Activated T-helper 17 cell treated with anti-CD3 and anti-CD28 coated beads, Interleukin-2, amount 50 U/mL, for 72 hours (primary cell): ENCODE measurements at regions not wholly inside any gene's neighbourhood (a gene's known extent, or its start where the extent isn't known, plus 50 kb on each side); places are given as distances from the start of the nearest gene placed in this dataset.

ENCODE experiments used
- ATAC-seq: fragments of 150-1000 bp; cut with Tn5 transposase; replicated peaks from 2 replicates; pipeline ENCODE4 v1.10.0; 2021; ENCODE audit warnings: mild to moderate bottlenecking, moderate library complexity
- H3K27ac Mint-ChIP-seq: one replicate; pipeline ENCODE4 v1.8.0; 2022; ENCODE audit warnings: mixed read lengths
- H3K27me3 Mint-ChIP-seq: one replicate; pipeline ENCODE4 v1.8.0; 2022; ENCODE audit warnings: mixed read lengths
- H3K36me3 Mint-ChIP-seq: one replicate; pipeline ENCODE4 v1.8.0; 2022; ENCODE audit warnings: low read depth, mild to moderate bottlenecking, mixed read lengths
- H3K4me1 Mint-ChIP-seq: one replicate; pipeline ENCODE4 v1.8.0; 2022; ENCODE audit warnings: mixed read lengths
- H3K4me3 Mint-ChIP-seq: one replicate; pipeline ENCODE4 v1.8.0; 2022; ENCODE audit warnings: mild to moderate bottlenecking, mixed read lengths
- H3K9me3 Mint-ChIP-seq: one replicate; pipeline ENCODE4 v1.8.0; 2022; ENCODE audit warnings: mixed read lengths

DNA sequence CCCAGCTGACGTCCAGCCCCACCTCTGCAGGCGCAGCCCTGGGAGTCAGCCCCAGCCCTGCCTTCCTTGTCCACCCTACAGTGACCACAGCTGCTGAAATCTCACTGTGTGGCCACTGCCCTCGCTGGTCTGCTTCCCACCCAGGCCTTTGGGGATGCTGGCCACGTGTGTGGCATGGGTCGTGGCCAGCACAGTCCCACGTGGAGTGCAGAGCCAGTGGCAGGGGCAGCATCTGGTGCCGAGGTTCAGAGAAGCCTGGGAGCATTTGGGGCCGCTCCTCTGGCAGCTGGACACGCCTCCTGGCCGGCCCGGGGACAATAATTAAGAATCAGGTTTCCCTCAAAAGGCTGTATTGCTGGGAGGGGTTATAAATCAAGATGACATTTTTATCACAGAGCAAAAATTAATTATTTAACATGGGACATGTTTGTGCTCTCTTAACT, 92.1 kb downstream of the HMX1 start:
- Mint-ChIP-seq H3K4me3 (no peak overlapping the region), H3K27me3 (no peaks in the 10 kb centered on the region), H3K27ac (no peak overlapping the region), H3K36me3 (no peaks in the 10 kb centered on the region), H3K4me1 (no peaks in the 10 kb centered on the region), H3K9me3 (no peaks in the 10 kb centered on the region)
- no peak for ATAC-seq

DNA sequence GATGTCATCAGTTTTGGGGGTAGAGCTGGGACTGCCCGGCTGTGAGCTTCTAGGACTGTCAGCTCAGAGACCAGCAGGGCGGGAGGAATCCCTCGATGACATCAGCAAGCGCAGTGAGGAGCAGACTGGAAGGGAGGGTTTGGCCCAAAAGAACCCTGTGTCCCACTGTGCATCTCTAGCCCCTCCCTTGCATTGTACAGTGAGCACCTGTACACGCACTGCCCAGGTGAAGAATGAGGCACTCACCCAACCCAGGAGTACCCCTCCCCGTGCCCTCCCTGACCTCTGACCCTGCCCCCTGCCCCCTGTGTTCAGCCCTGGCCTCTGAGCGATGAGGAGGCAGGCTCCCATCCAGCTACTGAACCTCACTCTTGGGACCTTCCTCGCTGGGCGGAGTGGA, 92.9 kb downstream of the HMX1 start:
- H3K27ac Mint-ChIP-seq: no peak overlapping the region
- H3K4me1 Mint-ChIP-seq: no peaks in the 10 kb centered on the region
- H3K27me3 Mint-ChIP-seq: no peaks in the 10 kb centered on the region
- H3K36me3 Mint-ChIP-seq: no peaks in the 10 kb centered on the region
- H3K9me3 Mint-ChIP-seq: no peaks in the 10 kb centered on the region
- no peak for ATAC-seq
- H3K4me3 Mint-ChIP-seq: no peak overlapping the region

DNA sequence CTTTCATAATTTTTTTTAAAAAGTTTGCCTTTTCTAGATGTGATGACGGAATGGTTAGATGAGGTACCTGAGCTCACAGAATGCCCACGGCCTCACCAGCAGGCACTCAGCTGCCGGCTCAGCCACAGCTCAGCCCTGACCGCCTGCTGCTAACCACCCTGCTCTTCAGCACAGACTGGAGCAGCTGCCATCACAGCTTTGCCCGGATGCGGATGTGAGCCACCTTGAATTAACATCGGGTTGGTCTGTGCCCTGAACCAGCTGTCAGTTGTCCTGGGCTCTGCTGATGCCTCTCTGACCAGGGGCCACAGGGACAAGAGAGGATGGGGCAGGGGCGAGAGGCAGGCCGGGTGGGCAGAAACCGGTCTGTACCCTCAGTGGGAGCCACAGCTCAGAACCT, 93.3 kb downstream of the HMX1 start:
- Mint-ChIP-seq H3K27ac (no peak overlapping the region), H3K36me3 (no peaks in the 10 kb centered on the region), H3K4me1 (no peaks in the 10 kb centered on the region), H3K27me3 (no peaks in the 10 kb centered on the region), H3K4me3 (no peak overlapping the region), H3K9me3 (no peaks in the 10 kb centered on the region)
- ATAC-seq: no peak

DNA sequence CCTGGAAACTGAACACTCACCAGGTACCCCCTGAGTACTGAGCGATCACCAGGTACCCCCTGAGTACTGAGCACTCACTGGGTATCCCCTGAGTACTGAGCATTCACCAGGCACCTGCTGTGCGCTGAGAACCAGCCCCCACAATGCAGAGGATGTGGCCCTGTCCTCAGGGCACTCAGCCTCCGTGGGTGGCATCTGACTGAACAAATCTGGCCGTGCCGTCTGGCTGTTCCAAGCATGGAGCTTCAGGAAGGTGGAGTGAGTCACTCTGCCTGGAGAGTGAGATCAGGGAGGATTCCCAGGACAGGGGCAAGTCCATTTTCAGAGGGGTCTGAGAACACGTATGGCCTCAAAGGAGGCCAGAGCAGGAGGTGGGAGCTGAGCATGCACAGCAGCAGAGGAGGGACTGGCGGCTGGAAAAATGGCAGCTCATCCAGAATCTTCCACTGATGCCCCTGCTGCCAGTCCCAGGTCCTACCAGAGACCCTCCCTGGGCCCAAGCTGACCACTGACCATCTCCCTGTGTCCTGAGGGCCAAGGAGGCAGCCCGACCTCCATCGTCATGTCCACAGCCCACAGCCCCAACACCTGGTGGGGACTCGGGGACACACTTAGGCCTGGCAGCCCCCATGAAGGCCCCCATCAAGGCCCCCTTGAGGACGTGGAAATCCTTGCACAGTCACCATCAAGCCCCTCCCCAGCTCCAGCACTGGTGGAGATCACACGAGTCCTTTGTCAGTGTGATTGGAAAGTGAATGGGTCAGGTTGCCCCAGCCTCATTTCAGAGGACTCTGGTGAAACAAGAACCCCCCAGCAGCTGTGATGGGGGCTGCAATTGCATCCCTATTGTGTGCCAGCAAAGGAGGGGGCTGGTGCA, 94.1 kb downstream of the HMX1 start:
- no peaks in the 10 kb centered on the region for H3K27me3 Mint-ChIP-seq
- no peaks in the 10 kb centered on the region for H3K36me3 Mint-ChIP-seq
- no peak overlapping the region for H3K27ac Mint-ChIP-seq
- H3K9me3 Mint-ChIP-seq: no peaks in the 10 kb centered on the region
- no peak overlapping the region for H3K4me3 Mint-ChIP-seq
- no peaks in the 10 kb centered on the region for H3K4me1 Mint-ChIP-seq
- no peak for ATAC-seq

DNA sequence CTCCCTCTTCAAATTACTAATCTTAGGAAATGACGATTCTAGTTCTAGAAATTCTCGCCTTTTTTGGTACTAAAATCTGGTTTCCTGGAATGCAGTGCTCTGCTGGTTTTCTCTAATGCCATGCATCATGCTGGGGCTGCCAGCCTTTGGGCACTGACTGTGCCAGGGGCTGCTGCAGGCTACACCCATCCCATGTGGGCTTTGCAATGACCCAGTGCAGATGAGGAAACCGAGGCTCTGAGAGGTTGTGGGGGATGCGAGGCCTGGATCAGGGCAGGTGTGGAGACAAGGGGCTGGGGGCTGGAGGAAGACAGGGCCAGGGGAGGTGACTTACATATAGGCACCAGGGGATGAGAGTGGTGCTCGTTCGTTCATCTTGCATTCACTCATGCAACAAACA, 95.3 kb downstream of the HMX1 start:
- Mint-ChIP-seq H3K4me3 (no peak overlapping the region), H3K9me3 (no peaks in the 10 kb centered on the region), H3K27ac (no peak overlapping the region), H3K36me3 (no peaks in the 10 kb centered on the region), H3K4me1 (no peaks in the 10 kb centered on the region), H3K27me3 (no peaks in the 10 kb centered on the region)
- no peak for ATAC-seq

- Mint-ChIP-seq H3K27me3 (no peaks in the 10 kb centered on the region), H3K27ac (no peak overlapping the region), H3K4me1 (no peaks in the 10 kb centered on the region), H3K9me3 (no peaks in the 10 kb centered on the region), H3K36me3 (no peaks in the 10 kb centered on the region), H3K4me3 (no peak overlapping the region)
- ATAC-seq: no peak
These were observed 95.8 kb downstream of the HMX1 start for GRCh38 chr4:8775751-8776355.

DNA sequence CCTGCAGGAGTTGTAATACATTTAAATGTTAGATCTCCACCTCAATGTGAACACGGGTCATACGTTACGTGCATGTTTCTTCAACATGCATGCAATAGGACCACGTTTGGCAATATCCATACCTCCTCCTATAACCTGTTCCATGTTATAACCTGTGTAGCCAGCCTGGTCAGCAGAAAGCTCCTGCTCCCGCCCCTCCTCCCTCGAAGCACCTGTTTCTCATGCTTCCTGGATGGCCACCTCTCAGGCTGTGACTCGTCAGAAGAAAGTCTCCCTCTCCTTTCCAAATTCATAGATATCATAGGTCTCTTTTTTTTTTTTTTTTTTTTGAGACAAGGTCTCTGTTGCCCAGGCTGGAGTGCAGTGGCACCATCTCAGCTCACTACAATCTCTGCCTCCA, 96.5 kb downstream of the HMX1 start:
- no peak for ATAC-seq
- no peaks in the 10 kb centered on the region for H3K4me1 Mint-ChIP-seq
- H3K27me3 Mint-ChIP-seq: no peaks in the 10 kb centered on the region
- H3K9me3 Mint-ChIP-seq: no peaks in the 10 kb centered on the region
- H3K4me3 Mint-ChIP-seq: no peak overlapping the region
- no peak overlapping the region for H3K27ac Mint-ChIP-seq
- H3K36me3 Mint-ChIP-seq: no peaks in the 10 kb centered on the region

- no peak overlapping the region for H3K4me3 Mint-ChIP-seq
- no peaks in the 10 kb centered on the region for H3K36me3 Mint-ChIP-seq
- H3K27ac Mint-ChIP-seq: no peak overlapping the region
- H3K4me1 Mint-ChIP-seq: no peaks in the 10 kb centered on the region
- no peak for ATAC-seq
- H3K9me3 Mint-ChIP-seq: no peaks in the 10 kb centered on the region
- H3K27me3 Mint-ChIP-seq: no peaks in the 10 kb centered on the region
These were observed 97.6 kb downstream of the HMX1 start for GRCh38 chr4:8774071-8774470.

DNA sequence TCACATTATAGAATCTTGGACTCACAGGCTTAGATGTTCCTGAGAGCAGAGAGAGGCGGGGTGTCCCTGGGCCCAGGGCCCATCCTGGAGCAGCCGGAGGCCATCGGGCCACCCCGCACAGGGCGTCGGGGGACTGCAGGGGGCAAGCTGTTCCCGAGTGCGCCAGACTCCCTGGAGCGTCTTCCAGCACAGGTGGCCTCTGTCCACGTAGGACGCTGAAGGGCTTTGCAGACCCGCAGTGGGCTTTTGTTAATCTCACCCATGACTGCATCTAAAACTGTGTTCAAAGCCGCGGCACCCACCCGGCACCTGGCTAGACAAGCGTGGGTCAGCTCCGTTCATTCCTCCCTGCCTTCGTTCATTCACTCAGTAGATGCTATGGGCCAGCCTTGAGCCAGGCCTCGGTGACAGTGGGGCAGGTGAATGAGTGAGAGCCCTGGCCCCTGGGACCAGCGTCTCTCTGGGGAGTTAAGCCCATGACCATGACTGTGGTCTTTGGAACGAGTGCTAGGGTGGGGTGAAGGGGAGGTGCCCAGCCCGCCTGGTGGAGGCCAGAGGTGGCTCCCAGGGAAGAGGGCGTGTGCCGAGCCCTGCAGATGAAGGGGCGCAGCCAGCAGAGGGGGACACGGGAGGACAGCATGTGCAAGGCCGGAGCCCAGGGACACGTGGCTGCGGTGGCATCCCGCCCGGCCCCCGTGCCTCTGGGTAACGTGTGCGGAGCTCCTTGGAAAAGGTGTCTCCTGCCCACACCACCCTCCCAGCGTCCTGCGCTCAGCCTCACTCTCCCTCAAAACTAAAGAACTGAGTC, 98.3 kb downstream of the HMX1 start:
- no peaks in the 10 kb centered on the region for H3K4me1 Mint-ChIP-seq
- no peaks in the 10 kb centered on the region for H3K27me3 Mint-ChIP-seq
- H3K36me3 Mint-ChIP-seq: no peaks in the 10 kb centered on the region
- no peaks in the 10 kb centered on the region for H3K9me3 Mint-ChIP-seq
- H3K4me3 Mint-ChIP-seq: no peak overlapping the region
- H3K27ac Mint-ChIP-seq: no peak overlapping the region
- no peak for ATAC-seq

GRCh38 chr4:8772499-8773123, 99.0 kb downstream of the HMX1 start:
- no peak overlapping the region for H3K4me3 Mint-ChIP-seq
- no peak for ATAC-seq
- H3K27me3 Mint-ChIP-seq: no peaks in the 10 kb centered on the region
- no peaks in the 10 kb centered on the region for H3K36me3 Mint-ChIP-seq
- no peaks in the 10 kb centered on the region for H3K4me1 Mint-ChIP-seq
- H3K9me3 Mint-ChIP-seq: no peaks in the 10 kb centered on the region
- H3K27ac Mint-ChIP-seq: no peak overlapping the region

DNA sequence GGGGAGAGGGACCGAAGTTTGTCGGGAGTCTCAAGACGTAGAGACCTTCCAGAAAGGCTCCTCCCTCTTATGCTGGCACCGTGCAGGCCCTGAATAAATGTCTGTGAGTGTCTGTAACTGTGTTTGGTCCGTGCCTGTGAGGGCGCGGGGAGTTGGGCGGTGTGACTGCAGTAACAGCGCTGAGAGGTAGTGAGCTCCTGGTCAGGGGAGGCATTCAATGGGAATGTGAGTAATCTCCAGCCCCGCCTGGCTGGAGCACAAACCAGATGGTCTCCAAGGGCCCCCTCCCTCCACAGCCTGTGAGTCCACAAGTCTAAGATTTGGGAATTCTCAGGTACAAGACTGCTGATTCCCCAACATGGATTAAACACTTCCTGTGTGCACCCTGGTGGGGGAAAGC, 100.0 kb downstream of the HMX1 start:
- Mint-ChIP-seq H3K4me3 (no peak overlapping the region), H3K27me3 (no peaks in the 10 kb centered on the region), H3K36me3 (no peaks in the 10 kb centered on the region), H3K4me1 (no peaks in the 10 kb centered on the region), H3K27ac (no peak overlapping the region), H3K9me3 (no peaks in the 10 kb centered on the region)
- no peak for ATAC-seq

GRCh38 chr4:8771258-8771590, 100.4 kb downstream of the HMX1 start:
- Mint-ChIP-seq H3K4me1 (no peaks in the 10 kb centered on the region), H3K9me3 (no peaks in the 10 kb centered on the region), H3K27me3 (no peaks in the 10 kb centered on the region), H3K27ac (no peak overlapping the region), H3K36me3 (no peaks in the 10 kb centered on the region), H3K4me3 (no peak overlapping the region)
- ATAC-seq: no peak

- ATAC-seq: no peak
- Mint-ChIP-seq H3K27ac (no peak overlapping the region), H3K9me3 (no peaks in the 10 kb centered on the region), H3K4me3 (no peak overlapping the region), H3K4me1 (no peaks in the 10 kb centered on the region), H3K36me3 (no peaks in the 10 kb centered on the region), H3K27me3 (no peaks in the 10 kb centered on the region)
These were observed 101.0 kb downstream of the HMX1 start for GRCh38 chr4:8770518-8771257.
